Stimulated activated CD4-positive, alpha-beta T cell treated with anti-CD3 and anti-CD28 coated beads, TNF-alpha, amount 100 ng/mL, for 48 hours (primary cell): ENCODE measurements at regions not wholly inside any gene's neighbourhood (a gene's known extent, or its start where the extent isn't known, plus 50 kb on each side); places are given as distances from the start of the nearest gene placed in this dataset.

ENCODE experiments used
- DNase-seq, 3 donors: peaks; one replicate each; pipeline ENCODE4 v3.0.0-alpha.2; 2020; ENCODE audit warnings: low read depth in 3 of 3

DNA sequence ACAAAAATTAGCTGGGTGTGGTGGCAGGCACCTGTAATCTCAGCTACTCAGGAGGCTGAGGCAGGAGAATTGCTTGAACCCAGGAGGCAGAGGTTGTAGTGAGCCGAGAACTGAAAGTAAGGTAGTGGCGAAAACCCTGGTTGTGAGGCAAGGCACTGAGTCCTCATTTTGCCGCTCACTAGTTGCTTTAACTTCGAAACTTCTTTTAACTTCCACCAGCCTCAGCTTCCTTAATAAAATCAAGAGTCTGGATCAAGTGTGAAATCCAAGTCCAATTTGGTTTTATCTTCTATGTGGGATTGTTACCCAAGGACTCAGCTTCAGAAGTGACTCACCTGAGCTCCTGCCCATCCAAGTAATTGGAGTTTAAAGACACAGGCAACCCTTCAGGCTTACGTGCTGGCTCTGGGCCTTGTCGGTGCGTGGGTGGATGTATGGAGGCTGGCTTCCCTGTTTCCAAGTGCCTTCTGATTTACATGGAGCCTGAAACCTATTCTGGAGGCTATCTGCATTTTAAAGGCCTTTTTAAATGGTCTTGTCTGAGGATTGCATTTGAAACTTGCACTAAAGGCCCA lies 374.2 kb upstream of the ID2 start:
- DNase-seq = no peak

DNA sequence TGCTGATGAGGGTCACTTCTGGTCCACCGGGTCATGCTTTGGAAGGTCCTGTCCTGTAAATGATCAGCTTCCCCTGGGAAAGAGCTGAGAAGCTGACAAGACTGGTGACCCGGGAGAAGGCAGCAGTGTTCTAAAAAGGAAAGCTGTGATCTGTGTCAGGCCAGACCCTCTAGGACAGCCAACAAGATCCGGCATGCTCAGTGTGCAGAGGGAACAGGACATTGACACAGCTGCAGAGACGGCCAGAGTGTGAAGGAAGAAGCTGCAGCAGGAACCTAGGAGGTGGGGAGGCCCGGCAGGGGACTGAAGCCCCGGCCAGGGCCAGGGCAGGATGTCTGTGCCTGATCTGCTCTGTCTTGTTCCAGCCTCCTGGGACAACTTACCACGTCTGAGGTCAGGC lies 372.7 kb upstream of the ID2 start:
- DNase-seq = no peak

DNA sequence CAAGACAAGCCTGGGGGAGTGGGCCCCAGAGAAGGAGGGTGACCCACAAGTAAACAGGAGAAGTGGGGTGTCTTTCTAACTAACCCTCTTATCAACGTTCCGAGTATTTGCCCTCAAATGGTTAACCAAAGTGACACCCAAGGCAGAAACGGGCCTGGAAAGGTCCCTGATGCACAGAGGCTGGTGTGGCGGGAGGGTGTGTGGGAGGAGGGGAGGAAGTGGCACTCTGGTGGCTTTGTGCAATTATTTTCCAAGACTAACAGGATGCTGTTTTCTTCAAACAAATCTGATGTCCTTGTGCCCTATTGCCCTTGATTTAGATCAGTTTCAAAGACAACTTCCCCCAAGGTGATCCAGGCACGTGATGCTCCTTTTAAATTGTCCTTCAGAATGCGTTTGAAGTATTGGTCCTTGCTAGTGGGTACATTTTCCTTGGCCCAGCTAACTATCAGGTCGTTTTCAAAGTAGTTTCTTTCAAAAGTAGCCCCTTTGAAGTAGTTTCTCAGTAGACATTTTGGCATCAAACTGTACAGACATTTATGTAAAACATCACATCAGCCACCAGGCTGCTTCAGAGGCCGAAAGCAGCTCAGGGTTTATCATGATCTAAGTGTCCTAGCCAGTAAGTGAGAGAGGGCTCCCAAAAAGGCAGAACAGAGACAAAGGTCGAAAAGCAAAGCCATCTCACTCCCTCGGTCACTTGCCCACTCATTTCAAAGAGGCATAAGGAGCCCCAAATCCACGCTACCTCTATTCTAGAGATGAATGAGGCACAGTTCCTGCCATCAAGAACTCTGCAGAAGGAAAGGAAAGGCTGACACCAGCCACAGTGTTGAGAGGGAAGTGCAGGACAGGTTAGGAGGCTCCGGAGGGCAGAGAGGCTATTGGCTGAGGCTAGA lies 371.1 kb upstream of the ID2 start:
- DNase-seq = peak in 1 of 3 donors; percentile 41

DNA sequence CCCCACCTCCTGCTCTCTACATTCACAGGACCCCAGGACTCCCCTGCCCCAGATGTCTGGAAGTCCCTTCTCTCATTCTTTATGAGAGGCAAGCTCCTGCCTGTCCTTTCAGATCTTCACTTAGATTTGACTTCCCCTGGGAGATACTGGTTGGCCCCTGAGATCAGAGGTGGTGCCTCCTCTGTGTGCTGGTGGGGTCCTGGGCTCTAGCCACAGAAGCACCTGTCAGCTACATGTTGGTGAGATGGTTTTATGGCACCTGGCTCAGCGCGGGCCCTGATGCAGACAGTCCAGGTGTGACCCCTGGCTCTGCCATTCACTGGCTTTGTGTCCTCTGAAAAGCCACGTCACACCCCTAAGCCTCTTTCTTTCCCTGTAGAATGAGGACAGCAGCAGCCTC lies 369.6 kb upstream of the ID2 start:
- no peak for DNase-seq

DNA sequence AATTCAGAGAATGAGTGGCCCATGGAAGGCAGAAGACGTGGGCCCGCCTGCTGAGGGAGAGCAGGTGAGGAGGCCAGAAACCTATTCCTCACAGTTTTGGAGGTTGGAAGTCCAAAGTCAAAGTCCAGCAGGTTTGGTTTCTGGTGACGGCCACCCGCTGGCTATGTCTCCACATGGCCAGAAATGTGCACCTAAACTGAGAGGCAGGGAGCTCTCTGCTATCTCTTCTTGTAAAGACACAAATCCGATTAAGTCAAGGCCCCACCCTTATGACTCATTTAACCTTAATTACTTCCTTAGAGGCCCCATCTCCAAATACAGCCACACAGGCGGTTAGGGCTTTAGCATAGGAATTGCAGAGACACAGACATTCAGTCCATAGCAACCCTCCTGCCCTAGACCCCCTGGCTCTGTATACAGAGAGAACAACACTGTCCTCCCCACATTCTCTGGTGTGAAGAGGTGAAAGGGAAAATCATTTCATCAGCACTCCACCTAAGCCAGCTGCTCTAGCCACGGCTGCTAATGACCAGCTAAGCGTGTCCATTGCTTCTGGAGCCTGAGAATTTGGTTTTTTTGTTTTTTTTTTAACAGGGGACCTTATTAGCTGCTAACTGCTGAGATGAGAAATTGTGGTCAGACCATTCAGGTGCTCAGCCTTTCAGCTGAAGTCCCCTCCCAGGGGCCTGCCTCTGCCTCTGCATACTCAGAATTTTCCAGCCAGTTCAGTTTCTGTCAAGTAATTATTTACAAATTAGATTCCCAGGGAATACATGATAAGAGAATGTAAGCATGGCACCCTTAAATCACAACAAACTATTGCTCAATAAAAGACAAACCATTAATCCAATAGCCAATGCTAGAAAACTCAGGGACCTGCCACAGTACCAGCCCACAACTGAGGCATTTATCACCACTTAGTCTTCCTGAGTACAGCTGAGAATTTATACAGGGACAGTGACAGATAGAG lies 368.7 kb upstream of the ID2 start:
- DNase-seq = no peak

DNA sequence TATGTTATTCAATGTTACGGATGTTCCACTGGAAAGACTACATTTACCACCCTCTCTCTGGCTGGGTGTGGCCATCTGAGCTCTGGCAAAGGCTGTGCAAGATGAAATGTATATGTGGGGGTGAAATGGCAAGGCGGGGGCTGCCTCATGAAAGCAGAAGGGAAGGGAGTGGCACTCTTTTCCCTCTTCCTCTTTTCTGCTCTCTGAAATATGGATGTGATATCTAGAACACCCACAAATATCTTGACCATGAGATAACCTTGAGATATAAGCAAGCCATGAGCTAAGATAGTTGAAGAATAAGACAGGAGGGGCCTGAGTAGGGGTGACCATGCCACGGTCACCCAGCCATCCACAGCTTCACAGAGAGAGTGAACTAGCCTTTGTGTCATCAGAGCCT lies 367.8 kb upstream of the ID2 start:
- no peak for DNase-seq

DNA sequence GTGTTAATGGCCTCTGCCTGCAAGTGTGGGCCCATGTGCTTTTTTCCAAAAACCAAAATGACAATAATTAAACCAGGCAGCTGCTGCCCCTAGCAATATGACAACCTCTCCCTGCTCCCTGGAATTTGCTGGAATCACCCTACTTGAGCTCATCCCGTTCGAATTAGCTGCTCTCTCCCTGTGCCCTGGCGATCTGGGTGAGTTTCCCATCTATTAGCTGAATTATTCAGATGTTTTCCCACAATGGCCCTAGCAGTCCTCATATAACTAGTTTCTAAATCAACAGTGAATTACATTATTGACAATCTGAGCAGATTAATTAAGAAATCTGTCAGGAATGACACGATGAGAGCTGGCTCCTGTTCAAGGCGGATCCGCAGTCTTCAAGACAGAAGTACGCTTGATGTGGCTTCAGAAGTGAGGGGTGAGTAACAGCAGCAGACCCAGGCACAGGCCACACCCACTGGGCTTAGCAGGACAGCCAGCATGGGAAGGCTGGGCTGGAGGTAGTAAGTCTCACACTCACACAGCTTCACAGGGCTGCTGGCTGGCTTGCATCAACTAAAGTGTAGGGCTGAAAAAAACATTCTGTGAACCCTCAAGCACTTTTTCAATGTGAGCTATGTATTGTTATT lies 366.2 kb upstream of the ID2 start:
- DNase-seq = no peak

DNA sequence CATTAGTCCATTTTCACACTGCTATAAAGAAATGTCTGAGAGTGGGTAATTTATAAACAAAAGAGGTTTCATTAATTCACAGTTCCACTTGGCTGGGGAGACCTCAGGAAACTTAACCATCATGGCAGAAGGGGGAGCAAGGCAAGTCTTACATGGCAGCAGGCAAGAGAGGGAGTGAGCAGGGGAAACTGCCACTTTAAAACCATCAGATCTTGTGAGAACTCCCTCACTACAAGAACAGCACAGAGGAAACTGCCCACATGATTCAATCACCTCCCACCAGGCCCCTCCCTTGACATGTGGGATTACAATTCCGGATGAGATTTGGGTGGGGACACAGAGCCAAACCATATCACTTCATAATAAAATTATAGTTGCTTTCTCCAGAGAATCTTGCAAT lies 365.5 kb upstream of the ID2 start:
- DNase-seq = no peak

DNA sequence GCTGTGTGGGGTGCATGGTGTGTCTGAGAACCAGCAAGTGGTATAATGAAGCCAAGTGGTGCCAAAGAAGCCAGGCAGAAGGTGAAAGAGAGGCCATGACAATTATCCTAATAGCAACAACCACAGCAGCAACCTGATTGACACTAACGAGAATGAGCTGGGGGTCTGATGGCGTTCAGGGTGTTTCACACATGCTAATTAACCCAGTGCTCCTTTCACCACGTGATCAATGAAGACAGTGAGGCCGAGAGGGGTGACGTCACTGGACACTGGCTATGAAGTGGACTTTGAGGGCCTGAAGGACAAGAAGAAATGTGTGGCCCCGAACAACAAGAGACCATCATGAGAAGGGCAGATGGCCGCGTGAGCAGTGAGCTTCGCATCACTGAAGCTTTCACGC lies 364.4 kb upstream of the ID2 start:
- DNase-seq = no peak

DNA sequence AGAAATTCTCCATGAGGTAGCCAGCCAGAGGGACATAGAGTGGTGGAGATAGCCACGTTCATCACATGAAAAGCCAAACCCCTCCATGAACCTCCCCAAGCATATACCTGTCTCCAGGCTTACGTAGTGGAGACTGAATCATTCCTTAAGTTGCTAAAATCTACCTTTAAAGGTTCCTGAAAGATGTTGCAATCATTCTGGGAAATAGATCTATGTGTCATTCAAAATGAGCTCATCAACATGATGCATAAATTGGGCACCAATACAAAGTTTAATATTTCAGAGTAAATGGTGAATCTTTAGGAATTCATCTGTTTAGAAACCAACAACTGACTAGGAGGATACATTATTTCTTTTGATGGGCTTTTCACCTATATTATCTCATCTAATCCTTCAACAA lies 362.6 kb upstream of the ID2 start:
- DNase-seq = no peak

DNA sequence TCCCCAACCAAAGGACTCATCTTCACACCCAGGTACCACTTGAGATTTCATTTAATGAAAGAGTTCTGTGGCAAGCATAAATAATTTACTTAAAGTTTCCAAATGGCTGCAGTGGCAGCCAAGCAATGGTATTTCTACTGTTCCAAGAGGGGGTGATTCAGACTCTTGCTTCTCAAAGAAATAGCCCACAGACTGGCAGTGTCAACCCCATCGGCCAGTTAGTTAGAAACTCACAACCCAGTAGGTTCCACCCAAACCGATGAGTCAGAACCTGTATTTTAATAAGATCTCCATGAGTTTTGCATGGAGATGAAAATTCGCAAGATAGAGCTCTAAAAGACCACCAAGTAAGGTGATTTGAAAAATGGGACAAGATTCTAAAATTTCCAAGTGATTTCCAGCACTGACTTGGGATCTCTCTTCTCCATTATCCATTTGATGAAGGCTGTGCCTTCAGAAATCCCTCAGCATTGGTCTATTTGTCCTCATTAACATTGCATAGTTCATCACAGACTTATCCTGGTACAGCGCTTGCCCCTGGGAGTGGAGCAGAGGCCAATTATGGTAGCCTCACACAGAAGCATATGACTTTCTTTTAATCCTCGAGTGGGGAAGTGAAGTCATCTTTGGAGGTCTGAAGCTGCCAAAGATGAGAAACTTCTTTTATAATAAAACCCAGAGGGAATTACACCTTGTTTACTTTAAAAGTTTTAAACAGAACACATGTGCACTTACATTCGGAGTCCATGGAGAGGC lies 361.4 kb upstream of the ID2 start:
- no peak for DNase-seq

DNA sequence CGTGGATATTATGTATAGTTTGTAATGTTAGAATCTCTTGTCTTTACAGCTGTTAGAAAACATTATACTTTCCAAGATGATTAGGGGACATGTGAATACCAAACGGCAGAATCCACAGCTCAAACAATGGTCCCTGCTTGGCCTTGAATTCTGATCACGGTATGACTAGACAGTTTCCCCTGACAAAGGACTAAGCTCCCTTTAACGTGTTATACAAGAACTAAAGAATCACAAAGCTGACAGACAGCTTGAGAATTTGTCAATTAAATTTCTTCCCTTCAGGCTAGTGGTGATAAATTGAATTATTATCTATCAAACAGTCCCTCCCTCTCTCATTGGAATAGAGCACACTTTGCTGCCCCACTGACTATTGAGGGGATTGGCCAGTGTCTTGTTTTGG lies 359.2 kb upstream of the ID2 start:
- DNase-seq = no peak

DNA sequence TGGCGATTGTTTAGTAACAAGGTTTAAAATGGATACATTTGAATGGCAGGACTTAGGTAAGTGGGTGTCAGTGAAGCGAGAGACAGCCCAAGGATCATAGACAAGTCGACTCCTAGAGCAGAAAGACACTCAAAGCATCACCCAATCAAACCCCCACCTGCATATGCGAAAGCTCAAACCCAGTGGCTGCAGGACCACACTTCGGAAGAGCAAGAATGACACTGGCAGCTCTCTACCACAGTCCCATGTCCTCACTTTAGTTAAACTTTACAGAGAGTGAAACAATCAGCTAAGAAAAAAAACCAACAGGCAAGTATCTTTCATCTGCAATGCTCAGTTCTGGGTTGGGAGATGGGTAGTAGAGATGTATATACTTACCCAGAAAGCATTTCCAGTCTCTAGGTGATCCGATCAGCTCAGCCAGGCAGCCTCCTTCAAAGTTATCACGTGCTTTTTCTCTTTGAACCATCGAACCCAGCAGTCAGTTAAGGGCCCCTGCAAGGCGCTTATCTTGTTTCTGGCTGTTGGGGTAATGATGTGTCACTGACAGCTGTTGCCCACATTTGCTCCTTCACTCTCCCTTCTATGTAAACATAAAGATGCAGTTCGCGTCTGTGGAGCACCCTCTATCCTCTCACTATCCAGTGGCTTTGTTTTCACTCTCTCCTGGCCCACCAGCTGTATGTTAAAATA lies 357.5 kb upstream of the ID2 start:
- no peak for DNase-seq

DNA sequence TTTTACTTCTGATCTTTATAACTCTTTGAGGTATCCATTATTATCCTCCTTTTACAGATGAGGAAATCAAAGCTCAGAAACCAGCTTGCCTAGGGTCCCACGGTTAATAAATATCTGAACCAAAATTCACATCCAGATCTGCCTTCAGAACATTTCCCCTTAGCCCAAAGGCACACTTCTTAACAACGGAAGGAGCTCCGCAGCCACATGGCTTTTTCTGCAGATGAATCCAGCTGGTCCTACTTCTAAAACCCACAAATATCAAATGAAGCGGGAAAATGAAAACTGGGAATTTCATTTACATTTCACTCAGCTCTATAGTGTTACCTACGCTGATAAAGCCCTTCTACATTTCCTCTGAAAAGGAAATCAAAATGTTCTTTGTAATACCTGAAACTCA lies 357.0 kb upstream of the ID2 start:
- no peak for DNase-seq

DNA sequence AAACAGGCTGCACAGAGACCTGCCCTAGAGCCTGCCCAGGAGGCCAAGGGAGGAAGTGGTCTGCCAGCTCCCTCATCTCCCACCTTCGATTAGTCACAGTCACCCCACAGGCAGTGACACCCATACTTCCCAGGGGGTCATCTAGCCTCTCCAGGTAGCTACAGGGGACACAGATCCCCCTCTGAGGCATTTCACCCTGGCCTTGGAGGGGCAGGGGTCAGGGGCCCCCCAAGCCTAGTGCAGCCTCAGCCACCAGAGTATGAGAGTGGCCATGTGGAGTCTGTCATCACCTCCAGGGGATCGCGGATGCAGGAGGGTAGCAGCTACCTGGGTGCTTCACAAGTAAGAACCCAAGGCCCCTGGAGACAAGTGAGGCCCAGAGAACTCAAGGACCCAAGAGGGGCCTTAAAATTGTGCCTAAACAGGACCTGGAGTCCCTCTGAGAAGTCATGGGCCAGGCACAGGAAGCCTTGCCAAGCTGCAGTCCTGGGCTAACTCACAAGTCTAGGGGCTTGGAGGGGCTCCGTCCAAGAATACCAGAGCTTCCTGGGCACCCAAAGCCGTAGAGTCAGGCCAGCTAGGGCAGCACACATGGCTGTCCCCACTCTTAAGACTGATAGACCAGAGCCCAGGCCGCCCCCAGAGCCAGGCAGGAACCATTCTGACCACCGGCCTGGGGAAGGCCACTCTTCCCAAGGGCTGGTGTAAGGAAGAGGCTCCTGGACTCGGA lies 354.3 kb upstream of the ID2 start:
- no peak for DNase-seq

DNA sequence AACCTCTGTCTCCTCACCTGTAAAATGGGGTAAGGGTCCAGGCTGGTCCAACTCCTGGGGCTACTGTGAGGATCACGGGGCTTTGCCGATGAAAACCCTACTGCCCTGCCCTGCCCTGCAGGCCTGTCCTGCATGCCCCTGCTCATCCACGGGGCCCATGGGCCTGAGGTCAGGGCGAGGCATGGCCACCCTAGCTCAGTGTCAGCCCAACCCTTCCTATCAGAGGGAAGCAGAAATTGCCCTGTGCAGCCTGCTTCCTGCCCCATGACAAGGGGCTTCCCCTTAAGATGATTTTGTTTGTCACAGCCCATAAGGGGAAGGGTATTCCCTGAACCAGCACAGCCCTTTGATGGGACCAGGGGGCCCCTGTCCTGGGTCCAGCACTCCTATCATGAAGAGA lies 353.6 kb upstream of the ID2 start:
- DNase-seq = no peak

DNA sequence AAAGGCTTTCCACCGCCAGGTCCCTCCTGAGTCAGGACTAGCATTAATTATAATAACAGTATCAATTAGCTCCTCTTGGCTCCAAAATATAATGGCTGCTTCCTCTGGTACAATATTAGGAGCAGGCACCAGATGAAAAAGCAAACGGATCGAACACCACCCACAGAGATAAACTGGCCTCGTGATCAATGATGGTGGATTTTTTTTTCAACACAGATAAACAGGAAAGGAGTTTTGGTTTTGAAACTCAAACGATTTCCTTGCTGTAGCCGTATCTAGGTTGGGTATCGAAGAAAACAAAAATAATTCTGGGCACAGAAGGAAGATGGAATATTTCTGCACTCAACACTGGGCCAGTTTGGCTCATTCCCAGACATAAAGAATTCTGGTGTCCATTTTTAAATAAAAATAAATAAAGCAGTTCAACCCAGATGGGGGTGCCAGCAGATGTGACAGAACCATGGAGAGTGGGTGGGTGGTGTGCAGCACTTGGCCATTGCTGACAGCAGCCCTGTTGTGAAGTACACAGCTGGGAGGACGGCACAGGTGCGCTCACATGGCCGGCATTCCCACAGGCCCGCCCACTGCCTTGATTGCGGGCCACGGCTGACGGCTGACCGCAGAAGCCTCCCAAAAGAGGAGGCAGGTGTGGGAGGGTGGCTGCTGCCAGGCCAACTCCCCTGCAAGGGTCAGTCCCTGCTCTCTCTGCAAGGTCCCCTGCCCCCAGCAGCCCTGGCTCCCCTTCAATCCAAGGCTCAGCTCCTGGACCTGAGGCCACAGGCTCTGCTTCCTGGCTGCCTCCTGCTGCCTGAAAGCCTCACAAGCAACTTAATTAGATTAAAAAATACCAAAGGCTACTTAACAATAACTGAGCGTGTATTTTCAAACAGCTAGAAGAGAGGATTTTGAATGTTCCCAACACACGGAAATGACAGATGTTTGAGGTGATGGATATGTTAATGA lies 351.9 kb upstream of the ID2 start:
- DNase-seq = no peak

DNA sequence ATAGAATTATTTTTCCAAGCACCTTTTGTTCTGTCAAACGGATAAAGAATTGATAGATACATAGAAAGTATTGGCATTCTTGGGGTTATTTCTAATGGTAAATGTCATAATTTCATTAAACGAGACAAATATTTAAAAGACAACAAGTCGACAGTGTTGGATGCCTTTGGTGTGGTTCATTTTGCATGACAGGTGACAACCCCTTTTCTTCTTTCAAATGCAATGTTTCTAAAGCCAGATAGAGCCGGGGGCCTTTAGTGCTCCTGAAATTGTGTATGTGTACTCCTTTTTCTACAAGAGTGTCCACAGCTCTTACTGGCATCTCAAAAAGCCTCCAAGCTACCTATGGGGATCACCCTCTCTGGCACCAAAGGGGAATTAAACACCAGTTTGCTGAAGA lies 350.8 kb upstream of the ID2 start:
- no peak for DNase-seq

DNA sequence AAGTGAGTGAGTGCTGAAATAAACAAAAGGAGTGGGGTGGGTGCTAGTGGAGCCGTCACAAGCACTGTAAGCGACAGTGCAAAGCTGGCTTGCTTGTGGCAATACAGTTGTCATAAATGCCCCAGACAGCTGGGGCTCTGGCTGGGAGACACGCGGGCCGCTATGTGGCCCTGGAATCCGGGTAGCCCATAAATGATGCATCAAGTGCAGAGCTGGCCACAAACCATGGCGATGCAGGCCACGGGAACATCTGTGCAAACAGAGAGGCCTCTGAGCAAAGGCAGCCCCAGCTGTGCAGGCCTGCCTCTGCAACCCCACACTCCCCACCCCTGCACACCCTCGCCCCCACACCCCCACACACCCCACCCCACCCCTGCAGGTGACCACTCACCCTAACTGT lies 349.2 kb upstream of the ID2 start:
- DNase-seq = no peak
